NCI-H2227 (cell line): ENCODE measurements at regions not wholly inside any gene's neighbourhood (a gene's known extent, or its start where the extent isn't known, plus 50 kb on each side); places are given as distances from the start of the nearest gene placed in this dataset.

Experiments used
- DNase-seq: peaks from one replicate; lab custom pipeline; 2025; ENCODE audit not compliant: unreplicated experiment; lab: John Stamatoyannopoulos, UW

DNA sequence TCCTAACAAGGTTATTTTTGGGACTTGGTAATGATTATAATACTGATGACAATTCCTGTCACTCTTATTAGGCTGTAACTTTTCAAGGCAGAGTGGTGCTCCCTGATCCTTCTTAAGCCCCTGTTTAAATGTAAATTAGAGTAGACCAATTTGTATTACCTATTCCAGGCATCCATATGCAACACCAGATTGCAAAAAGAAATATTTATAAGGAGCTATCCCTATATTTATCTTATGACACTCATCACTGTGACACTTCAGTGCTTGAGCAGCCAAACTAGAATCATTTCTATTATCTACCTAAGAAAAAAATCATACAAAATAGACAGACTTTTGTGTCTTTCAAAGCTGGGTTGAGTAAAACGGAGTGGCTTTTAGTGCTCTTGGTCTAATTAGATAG, 462.7 kb downstream of the ADGRL2 start:
- DNase-seq: no peak

DNA sequence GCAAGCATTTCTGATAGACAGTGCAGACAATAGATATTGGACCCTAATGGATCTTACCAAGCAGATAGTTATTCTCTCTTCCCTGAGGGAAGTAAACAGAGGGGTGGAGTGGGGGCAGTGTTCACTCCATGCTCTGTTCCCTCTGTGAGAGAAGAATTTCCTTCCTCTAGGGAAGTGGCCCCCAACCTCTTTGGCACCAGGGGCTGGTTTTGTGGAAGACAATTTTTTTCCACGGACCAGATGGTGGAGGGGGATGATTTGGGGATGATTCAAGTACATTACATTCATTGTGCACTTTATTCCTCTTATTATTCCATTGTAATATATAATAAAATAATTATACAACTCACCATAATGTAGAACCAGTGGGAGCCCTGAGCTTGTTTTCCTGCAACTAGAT, 459.9 kb downstream of the ADGRL2 start:
- DNase-seq: no peak

DNA sequence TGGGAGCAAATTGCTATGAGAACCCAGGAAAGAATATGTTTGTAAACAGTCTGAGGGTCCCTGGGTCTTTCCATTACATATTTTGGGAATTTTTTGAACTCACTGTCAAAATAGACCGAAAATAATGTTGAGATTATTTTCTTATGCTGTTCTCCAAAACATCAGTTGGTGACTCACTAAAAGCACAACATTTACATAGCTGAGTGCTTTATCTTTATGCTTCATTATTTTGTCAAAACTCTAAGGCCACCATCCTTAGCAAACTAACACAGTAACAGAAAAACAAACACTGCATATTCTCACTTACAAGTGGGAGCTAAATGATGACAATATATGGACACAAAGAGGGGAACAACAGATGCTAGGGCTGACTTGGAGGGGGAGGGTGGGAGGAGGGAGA, 459.3 kb downstream of the ADGRL2 start:
- no peak for DNase-seq

DNA sequence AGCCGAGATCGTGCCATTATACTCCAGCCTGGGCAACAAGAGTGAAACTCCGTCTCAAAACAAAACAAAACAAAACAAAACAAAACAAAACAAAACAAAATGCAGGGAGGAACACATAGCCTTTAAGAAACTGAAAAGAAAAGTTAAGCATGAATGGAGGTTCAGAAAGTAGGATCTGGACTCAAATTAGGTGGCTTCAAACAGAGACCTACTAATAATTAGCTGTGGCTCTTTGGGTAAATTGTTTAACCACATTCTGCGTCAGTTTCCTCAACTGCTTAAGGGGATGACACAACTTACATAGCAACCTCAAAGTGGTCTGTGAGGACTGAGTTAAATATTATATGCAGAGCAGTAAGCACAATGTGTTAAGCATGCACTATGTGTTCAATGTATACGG, 458.2 kb downstream of the ADGRL2 start:
- no peak for DNase-seq

DNA sequence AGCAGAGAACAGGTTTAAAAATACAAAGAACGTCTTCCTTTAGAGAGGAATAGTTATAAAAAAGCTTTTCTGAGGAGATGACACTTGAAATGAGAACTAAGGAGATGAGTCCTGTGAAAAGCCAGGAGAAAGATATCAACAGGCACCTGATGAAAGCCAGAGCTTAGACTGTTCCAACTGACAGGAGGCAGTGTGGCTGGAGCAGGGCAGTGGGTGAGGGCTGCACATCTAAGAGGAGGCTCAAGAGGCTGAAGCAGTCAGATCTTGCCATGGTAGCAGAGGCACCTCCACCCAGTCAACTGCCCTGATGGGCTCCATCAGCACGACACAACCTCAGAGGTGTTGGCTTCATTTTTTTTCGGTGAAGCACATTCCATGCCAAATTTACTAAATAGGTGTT, 445.3 kb downstream of the ADGRL2 start:
- DNase-seq: no peak

DNA sequence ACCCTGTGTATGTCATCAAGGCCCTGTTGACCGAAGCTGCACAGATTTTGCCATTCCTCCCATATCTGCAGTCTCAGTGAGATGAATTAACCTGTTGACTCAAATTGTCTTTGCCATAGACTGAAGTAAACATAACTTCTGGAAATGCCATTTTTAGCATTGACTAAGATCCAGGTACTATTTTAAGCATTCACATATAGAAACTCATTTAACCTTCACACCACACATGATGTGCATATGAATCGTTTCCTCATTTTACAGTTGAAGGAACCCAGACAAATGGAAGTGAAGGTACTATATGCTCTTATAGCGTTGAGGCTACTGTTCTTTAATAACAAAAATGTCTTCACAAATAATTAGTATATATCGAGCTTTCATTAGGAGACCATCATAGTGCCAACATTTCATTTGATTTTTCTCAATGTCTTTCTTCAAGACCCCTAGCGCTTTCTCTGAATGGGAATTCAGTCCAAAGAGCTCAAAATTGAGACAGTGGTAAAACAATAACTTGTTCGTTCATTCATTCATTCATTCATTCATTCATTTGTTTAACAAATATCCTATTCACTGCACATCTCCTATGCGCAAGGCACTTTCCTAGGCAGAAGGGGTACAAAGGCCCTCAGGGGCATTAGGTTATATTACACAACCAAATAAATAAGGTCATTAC, 444.7 kb downstream of the ADGRL2 start:
- no peak for DNase-seq

- no peak for DNase-seq
Observed at GRCh38 chr1:82240571-82240970, 439.8 kb downstream of the ADGRL2 start.

DNA sequence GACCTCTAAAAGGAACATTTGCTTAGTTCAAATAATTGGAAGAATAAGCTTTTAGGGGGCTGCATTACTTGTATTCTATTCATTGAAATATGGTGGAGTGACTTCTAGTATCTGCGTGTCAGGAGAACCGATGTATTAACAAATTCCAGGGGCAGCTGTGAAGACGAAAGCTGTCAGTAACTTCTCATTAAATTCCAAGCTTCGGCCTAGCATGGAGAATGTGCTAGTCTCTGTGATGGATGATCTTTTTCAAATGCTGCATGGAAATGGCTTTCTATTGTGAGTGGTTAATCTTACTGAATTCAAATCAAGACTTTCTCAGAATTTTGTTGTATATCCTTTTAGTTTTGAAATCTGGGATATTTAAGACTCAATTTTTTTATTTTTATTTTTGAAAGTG, 429.9 kb downstream of the ADGRL2 start:
- no peak for DNase-seq

GRCh38 chr1:82227306-82228095, 426.8 kb downstream of the ADGRL2 start:
- no peak for DNase-seq

GRCh38 chr1:82226186-82226505, 425.4 kb downstream of the ADGRL2 start:
- DNase-seq: no peak

DNA sequence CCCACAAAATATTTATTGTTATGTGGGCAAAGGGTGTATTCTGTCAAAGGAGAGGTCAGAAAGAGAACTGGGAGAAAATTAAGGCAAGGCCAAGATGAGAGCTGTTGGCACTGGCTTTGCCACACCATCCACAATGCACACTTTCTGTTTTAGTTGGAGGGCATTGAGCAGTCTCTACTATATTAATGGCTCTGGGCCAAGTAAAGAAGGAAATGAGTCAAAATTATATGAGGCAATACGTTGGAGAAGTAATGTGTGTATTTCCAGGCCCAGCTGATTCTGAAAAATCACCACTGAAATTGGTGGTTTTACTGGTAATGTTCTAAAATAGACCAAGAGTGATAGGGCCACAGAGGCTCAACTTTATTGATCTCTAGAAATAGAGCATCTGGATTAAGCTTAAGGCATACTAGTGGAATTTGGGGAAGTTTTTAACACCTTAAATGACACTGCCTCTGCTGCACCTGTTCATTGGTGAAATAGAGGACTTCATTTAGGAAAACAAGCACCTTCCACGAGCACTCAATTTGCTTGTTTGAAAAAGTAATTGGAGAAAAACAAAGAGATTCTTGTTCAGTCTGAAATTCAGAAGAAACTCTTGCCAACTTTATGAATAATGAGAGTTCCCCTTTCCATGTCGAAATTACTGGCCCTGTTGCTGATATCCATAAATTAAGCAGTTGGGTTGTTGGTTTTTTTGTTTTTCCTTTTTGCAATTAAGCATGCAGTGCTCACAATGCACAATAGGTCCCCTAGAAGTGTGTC, 424.9 kb downstream of the ADGRL2 start:
- DNase-seq: no peak

GRCh38 chr1:82223091-82223490, 422.4 kb downstream of the ADGRL2 start:
- DNase-seq: no peak

GRCh38 chr1:82221721-82222120, 421.0 kb downstream of the ADGRL2 start:
- no peak for DNase-seq

DNA sequence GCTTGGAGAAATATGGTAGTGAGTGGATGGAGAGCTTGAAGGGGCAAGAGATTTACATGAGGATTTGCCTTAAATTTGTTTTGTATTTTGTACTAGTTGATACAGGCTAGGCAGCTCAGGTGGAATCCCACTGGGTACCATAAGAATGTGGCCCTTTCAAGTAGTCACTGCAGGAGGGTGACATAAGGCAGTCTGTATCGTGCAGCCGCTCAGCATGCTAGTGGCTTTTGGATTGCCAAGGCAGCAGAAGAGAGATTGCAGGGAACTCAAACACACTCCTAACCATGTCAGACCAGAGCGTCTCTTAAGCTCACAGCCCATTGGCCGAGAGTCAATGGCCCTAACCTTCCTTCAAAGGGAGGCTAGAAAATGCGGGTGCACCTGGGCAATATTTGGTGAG, 420.0 kb downstream of the ADGRL2 start:
- DNase-seq: no peak

- no peak for DNase-seq
Observed at GRCh38 chr1:82219841-82220240, 419.1 kb downstream of the ADGRL2 start.

- no peak for DNase-seq
Observed at GRCh38 chr1:82218846-82219245, 418.1 kb downstream of the ADGRL2 start.

- DNase-seq: no peak
Observed at GRCh38 chr1:82215853-82216175, 415.1 kb downstream of the ADGRL2 start.

DNA sequence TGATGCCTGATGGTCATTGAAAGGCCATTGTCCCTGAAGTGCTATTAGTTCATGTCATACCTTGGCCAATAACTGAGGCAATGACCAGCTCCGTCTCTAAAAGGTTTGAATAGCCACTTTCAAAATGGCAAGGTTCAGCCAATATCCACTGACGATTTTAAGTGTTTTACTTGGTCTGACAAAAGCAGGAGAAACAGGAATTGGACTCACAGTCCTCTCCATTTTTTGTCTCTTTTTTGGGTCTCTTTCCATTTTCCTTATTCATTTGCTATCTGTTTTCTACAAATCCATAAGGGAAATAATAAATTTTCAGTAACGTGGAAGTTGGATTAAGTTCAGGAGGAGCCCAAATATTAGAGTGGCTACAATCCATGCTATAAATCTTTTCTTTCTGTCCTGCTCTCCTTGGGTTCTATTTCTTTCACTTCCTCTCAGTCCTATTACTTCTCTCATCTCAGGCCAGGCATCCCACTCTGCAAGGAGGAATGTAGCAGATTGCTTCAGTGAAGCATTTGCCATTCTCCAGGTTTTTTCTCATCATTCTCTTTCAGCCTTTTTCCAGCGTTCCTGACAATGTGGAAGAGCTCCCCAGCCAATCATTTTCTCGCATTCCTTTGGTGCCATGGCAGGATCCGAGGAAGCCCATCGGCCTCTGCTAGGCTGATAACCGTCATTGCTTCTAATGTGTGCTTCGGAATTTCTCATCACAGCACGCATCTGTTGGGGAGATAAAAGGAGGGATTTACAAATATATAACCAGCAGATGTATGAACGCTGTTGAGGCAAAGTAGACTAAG, 414.5 kb downstream of the ADGRL2 start:
- DNase-seq: no peak

DNA sequence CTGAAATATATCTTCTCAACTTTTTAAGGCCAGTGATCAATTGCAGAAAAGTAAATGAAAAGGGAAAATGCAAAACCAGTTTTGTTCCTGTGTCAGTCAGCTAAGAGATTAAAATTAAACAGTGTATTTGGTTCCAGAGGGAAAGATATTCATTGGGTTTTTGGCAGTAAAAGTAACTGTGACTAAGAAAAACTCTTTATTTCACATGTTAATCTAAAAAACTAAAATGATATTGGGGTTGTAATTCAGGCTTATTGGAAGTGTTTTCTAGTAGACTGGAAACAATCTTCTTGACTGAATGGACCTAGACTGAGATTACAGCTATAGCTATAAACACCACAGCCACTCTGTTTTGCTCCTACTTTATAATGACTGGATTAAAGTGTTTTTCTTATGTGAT, 413.9 kb downstream of the ADGRL2 start:
- no peak for DNase-seq

GRCh38 chr1:82197606-82198005, 396.9 kb downstream of the ADGRL2 start:
- no peak for DNase-seq

DNA sequence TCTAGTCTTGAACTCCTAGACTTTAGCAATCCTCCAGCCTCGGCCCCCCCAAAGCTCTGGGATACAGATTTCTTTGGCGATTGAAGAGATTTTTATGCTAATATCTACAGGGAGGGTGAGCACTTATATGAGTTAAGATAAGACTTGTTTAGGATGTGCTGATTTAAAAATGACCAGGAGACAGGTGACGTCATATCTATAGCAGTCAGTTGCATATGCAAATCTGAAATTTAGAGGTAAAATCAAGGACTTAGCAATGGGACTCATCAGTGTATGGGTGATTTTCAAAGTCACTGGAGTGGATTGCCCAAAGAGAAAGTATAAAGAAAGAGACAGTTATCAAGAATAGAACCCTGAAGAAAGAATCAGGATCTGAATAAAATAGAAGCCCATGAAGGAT, 394.5 kb downstream of the ADGRL2 start:
- DNase-seq: no peak

DNA sequence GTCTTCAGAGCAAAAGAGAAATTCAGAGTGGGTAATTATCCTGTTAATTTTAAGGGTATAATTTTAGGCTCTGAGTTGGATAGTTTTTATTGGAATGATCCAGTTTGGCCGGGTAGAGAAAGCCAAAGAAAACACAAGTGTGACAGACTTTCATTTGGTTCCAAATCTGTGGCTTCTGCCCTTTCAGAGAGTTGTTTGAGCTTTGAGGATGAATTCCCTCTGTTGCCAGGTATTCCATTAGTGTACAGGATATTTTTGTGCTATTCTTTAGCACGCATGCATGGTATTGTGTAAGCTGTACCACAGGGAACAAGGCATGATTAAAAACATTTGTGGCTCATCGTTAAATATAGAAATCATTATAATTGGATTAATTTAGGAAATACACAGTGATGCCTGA, 384.4 kb downstream of the ADGRL2 start:
- DNase-seq: no peak
